Astrocyte (in vitro differentiated cells and primary cell): ENCODE measurements at regions not wholly inside any gene's neighbourhood (a gene's known extent, or its start where the extent isn't known, plus 50 kb on each side); places are given as distances from the start of the nearest gene placed in this dataset.

Experiments
- DNase-seq: peaks from one replicate; pipeline ENCODE4 v3.0.0-alpha.2; 2010; ENCODE audit warnings: low read depth
- FAIRE-seq: peaks from 2 replicates; lab custom pipeline; 2011; peaks lifted over from hg19 to GRCh38; lab: Jason Lieb, UNC
- H2AFZ ChIP-seq: 2 replicates; pipeline ENCODE4 v1.6.0; 2012; ENCODE audit warnings: low read depth, low read length, inconsistent platforms
- H3K27ac ChIP-seq: 2 replicates; pipeline ENCODE4 v1.5.1; 2011; ENCODE audit warnings: low read depth, low read length, inconsistent platforms
- H3K27me3 ChIP-seq: 2 replicates; pipeline ENCODE4 v1.6.0; 2011; ENCODE audit warnings: low read length, inconsistent platforms; ENCODE audit not compliant: insufficient read depth
- H3K36me3 ChIP-seq: 2 replicates; pipeline ENCODE4 v1.5.1; 2011; ENCODE audit warnings: low read length, inconsistent platforms; ENCODE audit not compliant: insufficient read depth
- H3K4me1 ChIP-seq: 2 replicates; pipeline ENCODE4 v1.5.1; 2011; ENCODE audit warnings: low read length, inconsistent platforms; ENCODE audit not compliant: insufficient read depth
- H3K4me2 ChIP-seq: 2 replicates; pipeline ENCODE4 v1.6.0; 2012; ENCODE audit warnings: low read length, inconsistent platforms
- H3K4me3 ChIP-seq: 2 replicates; pipeline ENCODE4 v1.5.1; 2011; ENCODE audit warnings: low read depth, mild to moderate bottlenecking, low read length, inconsistent platforms; ENCODE audit not compliant: insufficient read depth
- H3K79me2 ChIP-seq: 2 replicates; pipeline ENCODE4 v1.6.0; 2012; ENCODE audit warnings: mild to moderate bottlenecking, low read length, inconsistent platforms; ENCODE audit not compliant: insufficient read depth
- H3K9ac ChIP-seq: 2 replicates; pipeline ENCODE4 v1.6.0; 2012; ENCODE audit warnings: mild to moderate bottlenecking, low read length, inconsistent platforms
- H3K9me3 ChIP-seq: 2 replicates; pipeline ENCODE4 v1.5.1; 2012; ENCODE audit warnings: low read depth, mild to moderate bottlenecking, low read length, inconsistent platforms; ENCODE audit not compliant: insufficient read depth
- H4K20me1 ChIP-seq: 2 replicates; pipeline ENCODE4 v1.6.0; 2012; ENCODE audit warnings: low read length, inconsistent platforms; ENCODE audit not compliant: insufficient read depth
- H3K27ac Mint-ChIP-seq: one replicate; pipeline ENCODE4 v1.8.0; 2021; ENCODE audit warnings: mild to moderate bottlenecking, mixed read lengths; ENCODE audit not compliant: unreplicated experiment
- H3K27me3 Mint-ChIP-seq: one replicate; pipeline ENCODE4 v1.8.0; 2021; ENCODE audit warnings: low read depth, mixed read lengths; ENCODE audit not compliant: unreplicated experiment
- H3K36me3 Mint-ChIP-seq: one replicate; pipeline ENCODE4 v1.8.0; 2021; ENCODE audit warnings: low read depth, mixed read lengths; ENCODE audit not compliant: unreplicated experiment
- H3K4me1 Mint-ChIP-seq: one replicate; pipeline ENCODE4 v1.8.0; 2021; ENCODE audit warnings: low read depth, mixed read lengths; ENCODE audit not compliant: unreplicated experiment
- H3K4me3 Mint-ChIP-seq: one replicate; pipeline ENCODE4 v1.8.0; 2021; ENCODE audit warnings: mild to moderate bottlenecking, moderate library complexity, mixed read lengths; ENCODE audit not compliant: unreplicated experiment
- H3K9me3 Mint-ChIP-seq: one replicate; pipeline ENCODE4 v1.8.0; 2021; ENCODE audit warnings: mild to moderate bottlenecking, mixed read lengths; ENCODE audit not compliant: unreplicated experiment
- EZH2 ChIP-seq: IDR thresholded peaks from 2 replicates; pipeline ENCODE4 v1.6.1; 2012; ENCODE audit warnings: mild to moderate bottlenecking, low read length, inconsistent platforms; ENCODE audit not compliant: insufficient read depth
- TF ChIP-seq, protein P1 (sequence below): IDR thresholded peaks from 2 replicates; pipeline ENCODE4 v1.5.1; 2011; ENCODE audit warnings: low read depth, mild to moderate bottlenecking, inconsistent platforms, low read length, moderate library complexity; ENCODE audit not compliant: insufficient read depth

DNA sequence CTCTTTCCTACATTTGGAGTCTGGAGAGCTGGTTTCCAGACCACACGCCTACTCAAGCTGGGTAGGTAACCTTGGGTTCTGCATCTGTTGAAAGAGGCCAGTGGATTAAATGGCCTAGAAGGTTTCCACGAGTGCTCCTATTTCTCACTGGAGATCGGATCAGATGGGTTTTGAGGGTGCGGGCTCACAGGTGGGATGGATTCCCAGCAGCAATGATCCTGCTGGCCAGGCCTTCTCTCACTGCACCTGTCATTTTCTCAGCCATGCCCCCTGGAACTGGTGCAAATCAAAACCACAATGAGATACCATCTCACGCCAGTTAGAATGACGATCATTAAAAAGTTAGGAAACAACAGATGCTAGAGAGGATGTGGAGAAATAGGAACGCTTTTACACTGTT is 747.5 kb upstream of the RAB6C start:
- Histone ChIP-seq H3K27me3 (no peaks in the 10 kb centered on the region), H3K4me1 (no peaks in the 10 kb centered on the region), H3K36me3 (no peaks in the 10 kb centered on the region), H3K79me2 (no peaks in the 10 kb centered on the region), H3K4me2 (no peak overlapping the region), H3K4me3 (no peak overlapping the region), H3K27ac (no peak overlapping the region), H3K9ac (no peak overlapping the region), H4K20me1 (no peaks in the 10 kb centered on the region), H3K9me3 (no peaks in the 10 kb centered on the region), H2AFZ (no peak overlapping the region)
- TF ChIP-seq EZH2 = no peak
- TF ChIP-seq, protein P1, sequence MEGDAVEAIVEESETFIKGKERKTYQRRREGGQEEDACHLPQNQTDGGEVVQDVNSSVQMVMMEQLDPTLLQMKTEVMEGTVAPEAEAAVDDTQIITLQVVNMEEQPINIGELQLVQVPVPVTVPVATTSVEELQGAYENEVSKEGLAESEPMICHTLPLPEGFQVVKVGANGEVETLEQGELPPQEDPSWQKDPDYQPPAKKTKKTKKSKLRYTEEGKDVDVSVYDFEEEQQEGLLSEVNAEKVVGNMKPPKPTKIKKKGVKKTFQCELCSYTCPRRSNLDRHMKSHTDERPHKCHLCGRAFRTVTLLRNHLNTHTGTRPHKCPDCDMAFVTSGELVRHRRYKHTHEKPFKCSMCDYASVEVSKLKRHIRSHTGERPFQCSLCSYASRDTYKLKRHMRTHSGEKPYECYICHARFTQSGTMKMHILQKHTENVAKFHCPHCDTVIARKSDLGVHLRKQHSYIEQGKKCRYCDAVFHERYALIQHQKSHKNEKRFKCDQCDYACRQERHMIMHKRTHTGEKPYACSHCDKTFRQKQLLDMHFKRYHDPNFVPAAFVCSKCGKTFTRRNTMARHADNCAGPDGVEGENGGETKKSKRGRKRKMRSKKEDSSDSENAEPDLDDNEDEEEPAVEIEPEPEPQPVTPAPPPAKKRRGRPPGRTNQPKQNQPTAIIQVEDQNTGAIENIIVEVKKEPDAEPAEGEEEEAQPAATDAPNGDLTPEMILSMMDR = no peak
- Mint-ChIP-seq H3K27me3 (peaks cover under 1% of the 10 kb centered on the region), H3K9me3 (no peaks in the 10 kb centered on the region), H3K27ac (no peak overlapping the region), H3K4me1 (peaks cover 9% of the 10 kb centered on the region), H3K36me3 (no peaks in the 10 kb centered on the region), H3K4me3 (no peak overlapping the region)
- DNase-seq = no peak
- no peak for FAIRE-seq

- Mint-ChIP-seq H3K27me3 (peaks cover 5% of the 10 kb centered on the region), H3K36me3 (no peaks in the 10 kb centered on the region), H3K9me3 (no peaks in the 10 kb centered on the region), H3K27ac (no peak overlapping the region), H3K4me3 (no peak overlapping the region), H3K4me1 (peaks cover 12% of the 10 kb centered on the region)
- H3K27me3 ChIP-seq = no peaks in the 10 kb centered on the region
- no peaks in the 10 kb centered on the region for H3K36me3 ChIP-seq
- H3K4me3 ChIP-seq = no peak overlapping the region
- no peaks in the 10 kb centered on the region for H3K79me2 ChIP-seq
- H3K4me2 ChIP-seq = no peak overlapping the region
- no peaks in the 10 kb centered on the region for H3K9me3 ChIP-seq
- DNase-seq (no peak), FAIRE-seq (no peak)
- H3K27ac ChIP-seq = no peak overlapping the region
- H3K4me1 ChIP-seq = peaks cover 4% of the 10 kb centered on the region
- H3K9ac ChIP-seq = no peak overlapping the region
- no peak for TF ChIP-seq EZH2
- TF ChIP-seq, protein P1 = no peak
- H2AFZ ChIP-seq = no peak overlapping the region
- H4K20me1 ChIP-seq = no peaks in the 10 kb centered on the region
Measured at GRCh38 chr2:129233166-129233565, 746.3 kb upstream of the RAB6C start.

GRCh38 chr2:129233751-129234406 is 745.6 kb upstream of the RAB6C start:
- no peak overlapping the region for H3K9ac ChIP-seq
- no peak overlapping the region for H3K27ac Mint-ChIP-seq
- no peak for FAIRE-seq
- H3K4me1 ChIP-seq = peaks cover 4% of the 10 kb centered on the region
- no peaks in the 10 kb centered on the region for H3K36me3 ChIP-seq
- H3K79me2 ChIP-seq = no peaks in the 10 kb centered on the region
- peaks cover 12% of the 10 kb centered on the region for H3K4me1 Mint-ChIP-seq
- no peak overlapping the region for H3K4me3 Mint-ChIP-seq
- peak overlapping the region; percentile 52 for H2AFZ ChIP-seq
- H3K27ac ChIP-seq = no peak overlapping the region
- H3K9me3 Mint-ChIP-seq = peaks cover 2% of the 10 kb centered on the region
- H3K27me3 Mint-ChIP-seq = peaks cover 5% of the 10 kb centered on the region
- H3K9me3 ChIP-seq = no peaks in the 10 kb centered on the region
- no peaks in the 10 kb centered on the region for H3K36me3 Mint-ChIP-seq
- no peak overlapping the region for H3K4me3 ChIP-seq
- no peak for TF ChIP-seq EZH2
- TF ChIP-seq, protein P1 = no peak
- H3K4me2 ChIP-seq = no peak overlapping the region
- no peaks in the 10 kb centered on the region for H3K27me3 ChIP-seq
- no peak for DNase-seq
- no peaks in the 10 kb centered on the region for H4K20me1 ChIP-seq
